ENCODE measurements at regions not wholly inside any gene's neighbourhood (a gene's known extent, or its start where the extent isn't known, plus 50 kb on each side); places are given as distances from the start of the nearest gene placed in this dataset.
"Not testable (repeated sequence)": the region's sequence is repeated elsewhere in the genome, so short reads cannot be mapped to it uniquely, and the experiment has no call there.

DNA sequence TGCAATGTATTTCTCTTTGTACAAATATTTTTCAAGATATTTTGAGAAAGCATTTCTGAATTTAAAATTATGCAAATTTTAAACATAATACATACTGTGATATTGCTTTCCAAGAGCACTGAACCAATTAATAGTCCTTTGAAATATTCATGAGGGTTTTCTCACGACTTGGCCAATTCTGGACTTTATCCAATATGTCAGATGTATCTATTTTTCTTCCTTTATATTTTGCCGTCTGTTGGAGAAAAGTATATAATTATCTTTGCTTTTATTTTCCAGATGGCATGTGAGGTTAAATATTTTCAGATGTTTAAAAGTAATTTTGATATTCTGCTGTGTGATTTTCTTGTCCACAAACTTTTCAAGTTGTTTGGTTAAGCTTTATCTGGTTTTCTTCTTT is 378.9 kb downstream of the SLCO4C1 start:
- DNase-seq, result no peak

DNA sequence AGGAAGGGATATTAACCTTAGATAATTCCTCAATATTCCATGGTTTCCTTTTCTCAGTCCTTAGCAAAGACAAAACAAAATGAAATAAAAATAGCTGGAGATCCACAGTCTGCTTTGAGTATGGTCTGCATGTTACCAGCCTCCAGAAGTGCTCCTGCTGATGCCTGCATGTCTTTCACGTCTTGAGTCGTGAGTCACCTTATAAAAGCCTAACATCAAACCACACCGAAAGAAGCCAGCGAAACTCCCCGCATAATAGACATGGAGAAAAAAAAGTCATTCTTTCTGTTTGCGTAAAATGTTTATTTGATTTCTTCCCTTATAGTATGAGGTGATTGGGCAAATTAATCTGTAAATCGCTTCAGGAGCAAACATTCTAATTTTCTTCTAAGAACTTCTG is 380.5 kb downstream of the SLCO4C1 start:
- no peak for DNase-seq

DNA sequence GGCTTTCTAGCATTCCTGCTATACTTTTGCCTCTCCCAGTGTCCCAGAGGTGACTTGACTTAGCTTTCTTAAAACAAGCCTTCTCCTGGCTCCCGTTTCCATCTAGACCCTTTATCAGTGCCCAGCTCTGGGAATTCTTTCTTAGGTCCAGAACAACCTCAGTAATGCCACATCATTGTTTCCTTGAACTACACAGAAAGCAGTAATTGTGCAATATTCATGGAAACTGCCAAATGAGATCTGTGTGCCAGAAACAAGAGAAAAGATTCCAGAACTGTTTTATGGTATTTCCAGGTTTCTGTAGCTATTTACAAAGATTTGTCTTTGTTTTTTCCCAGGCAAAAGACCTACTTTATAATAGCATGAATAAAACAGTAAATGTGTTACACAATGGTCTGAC is 391.3 kb downstream of the SLCO4C1 start:
- no peak for DNase-seq

DNA sequence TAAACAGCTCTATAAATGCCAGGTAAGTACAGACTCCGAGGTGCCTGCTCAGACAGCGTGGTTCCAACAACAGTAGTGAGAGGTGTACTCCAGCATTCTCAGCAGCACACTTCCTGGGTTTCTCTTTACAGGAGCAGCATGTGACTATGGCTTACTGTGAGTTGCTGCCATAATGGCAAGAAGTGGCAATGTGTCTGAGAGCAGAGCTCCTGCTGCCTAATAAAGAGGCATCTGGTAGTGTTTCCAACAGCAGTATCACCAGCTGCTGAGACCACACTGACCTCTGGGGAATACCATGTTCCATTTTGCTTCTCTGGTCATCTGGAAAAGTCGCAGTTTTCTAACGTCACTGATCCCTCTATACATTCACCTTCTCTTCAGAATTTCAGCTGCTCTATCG is 398.2 kb downstream of the SLCO4C1 start:
- DNase-seq, result no peak

DNA sequence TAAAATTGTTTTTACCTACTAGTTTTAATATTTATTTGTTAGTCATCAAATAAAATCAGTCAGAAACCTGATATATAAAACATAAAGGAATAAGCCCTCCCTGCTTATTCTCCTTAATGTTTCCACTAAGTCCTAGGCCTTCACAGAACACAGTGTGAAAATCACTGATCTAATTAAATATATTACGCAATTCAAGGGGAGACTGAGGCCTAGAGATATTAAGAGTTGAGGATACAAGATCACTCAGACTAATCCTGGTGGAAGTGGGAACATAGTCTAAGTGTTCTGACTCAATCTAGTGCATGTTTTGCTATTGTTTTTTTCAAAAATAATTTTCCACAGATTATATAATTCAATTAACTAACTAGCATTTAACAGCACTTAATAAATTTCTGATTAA is 401.1 kb downstream of the SLCO4C1 start:
- no peak for DNase-seq

DNA sequence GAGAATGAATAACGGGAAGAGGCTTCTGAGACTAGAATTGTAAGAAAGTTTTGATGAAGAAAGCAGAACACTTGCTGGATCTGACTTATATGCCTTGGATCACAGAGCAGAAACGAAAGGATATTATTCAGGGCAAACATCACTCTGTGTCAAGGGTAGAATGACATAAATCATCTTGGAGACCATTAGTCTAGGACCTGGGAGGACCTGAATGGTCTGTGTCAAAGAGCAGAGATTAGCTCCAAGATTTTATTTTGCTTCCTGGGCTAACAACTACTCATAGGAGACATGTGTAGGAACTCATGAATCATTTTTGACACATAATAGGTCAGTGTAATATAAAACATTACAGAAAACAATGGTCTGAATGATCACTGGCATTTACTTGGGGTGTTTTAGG is 417.9 kb downstream of the SLCO4C1 start:
- DNase-seq, result no peak

DNA sequence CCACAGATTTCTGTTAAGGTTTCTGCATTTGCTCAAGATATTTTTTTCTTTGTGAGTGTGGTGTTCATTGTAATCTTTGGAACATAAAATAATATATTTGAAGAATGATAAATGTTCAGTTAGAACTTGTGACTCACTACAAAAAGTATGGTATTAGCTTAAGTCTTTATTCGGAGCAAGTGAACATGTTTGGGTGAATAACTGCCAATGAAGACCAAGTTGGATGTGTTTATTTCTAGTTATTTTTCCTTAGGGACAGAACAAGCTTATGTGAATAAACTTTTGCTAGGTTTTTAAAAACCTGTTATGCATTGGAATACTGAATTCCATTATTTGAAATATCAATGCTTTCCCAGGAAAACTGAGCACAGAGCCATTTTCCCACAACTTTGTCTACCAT is 418.6 kb downstream of the SLCO4C1 start:
- no peak for DNase-seq

DNA sequence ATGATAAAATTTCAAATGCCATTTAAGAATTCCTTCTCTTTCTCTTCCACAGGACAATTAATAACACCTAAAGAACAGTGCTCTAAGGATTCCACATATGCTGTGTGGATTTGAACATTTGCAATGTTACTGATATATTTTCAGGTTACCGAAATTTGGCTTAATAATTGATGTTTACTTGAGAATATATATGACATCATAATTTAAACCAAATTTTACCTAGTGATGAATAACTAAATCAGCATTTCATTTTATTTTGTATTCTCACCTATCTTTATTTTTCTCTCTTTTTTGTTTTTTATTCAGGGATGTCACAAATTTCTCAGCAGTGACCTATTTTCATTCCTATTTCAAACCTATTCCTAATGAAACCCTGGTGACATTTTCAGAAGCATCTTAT is 429.6 kb downstream of the SLCO4C1 start:
- DNase-seq, result no peak

DNA sequence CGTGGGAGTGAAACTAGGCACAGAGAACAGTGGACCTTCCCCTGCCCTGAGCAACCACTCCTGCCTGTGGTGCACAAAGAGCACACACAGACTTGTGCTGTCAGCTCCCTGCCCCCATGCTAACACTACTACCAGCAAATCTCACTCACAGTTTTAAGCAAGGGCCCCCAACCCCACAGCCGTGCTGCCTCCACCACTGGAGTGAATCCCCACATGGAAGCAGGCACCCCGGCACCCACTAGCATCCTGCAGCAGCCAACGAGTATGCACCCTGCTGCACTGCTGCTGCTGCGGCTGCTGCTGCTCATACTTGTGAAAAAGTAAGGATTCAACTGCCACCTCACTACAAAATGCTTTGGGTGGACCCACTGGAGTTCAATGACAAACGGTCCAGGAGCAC is 435.5 kb downstream of the SLCO4C1 start:
- no peak for DNase-seq

DNA sequence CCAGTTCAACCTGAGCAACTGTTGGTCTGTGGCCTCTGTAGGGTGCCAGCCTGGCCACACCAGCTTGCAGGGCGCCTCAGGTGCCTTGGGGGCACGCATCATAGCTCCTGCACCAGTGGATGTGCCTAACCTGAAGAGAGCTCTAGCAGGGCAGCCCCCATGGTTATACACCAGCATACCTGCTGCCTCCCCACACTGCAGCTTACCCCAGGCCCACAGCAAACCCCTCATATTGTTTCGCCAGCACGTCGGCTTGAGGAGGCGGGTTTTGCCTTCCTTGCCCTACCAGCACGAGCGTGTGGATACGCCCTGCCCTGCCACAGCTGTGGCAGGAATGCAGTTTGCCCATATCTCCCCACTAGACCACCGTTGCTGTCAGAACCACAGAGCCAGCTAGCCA is 435.9 kb downstream of the SLCO4C1 start:
- DNase-seq, result no peak

DNA sequence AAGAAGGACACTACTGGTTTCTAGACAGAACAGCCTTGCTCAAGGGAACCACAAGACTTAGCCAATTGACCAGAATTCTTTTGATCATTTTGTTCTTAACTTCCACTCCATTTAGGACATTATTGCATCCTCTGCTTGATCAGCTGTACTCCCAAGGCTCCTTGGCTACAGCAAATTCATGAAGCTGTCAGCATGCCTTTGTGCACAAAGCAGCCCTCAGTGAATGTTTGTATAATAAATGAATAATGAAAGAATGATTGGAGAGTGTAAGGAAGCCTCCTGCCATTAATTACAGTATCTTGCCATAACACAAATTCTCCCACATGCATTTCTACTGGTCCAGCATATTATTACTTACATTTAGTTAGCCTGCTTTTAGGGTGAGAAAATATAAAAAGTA is 449.6 kb downstream of the SLCO4C1 start:
- no peak for DNase-seq

DNA sequence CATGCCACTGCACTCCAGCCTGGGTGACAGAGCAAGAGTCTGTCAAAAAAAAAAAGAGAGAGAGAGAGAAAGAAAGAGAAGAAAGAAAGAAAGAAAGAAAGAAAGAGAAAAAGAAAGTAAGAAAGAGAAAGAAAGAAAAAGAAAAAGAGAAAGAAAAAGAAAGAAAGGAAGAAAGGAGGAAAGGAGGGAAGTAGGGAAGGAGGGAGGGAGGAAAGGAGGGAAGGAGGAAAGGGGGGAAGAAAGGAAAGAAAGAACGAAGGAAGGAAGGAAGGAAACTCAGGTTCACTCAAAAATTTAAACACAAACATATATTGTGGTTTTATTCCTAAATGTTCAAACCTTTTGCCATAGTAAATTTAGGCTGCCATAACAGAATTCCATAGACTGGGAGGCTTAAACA is 453.0 kb downstream of the SLCO4C1 start:
- DNase-seq, result no peak

DNA sequence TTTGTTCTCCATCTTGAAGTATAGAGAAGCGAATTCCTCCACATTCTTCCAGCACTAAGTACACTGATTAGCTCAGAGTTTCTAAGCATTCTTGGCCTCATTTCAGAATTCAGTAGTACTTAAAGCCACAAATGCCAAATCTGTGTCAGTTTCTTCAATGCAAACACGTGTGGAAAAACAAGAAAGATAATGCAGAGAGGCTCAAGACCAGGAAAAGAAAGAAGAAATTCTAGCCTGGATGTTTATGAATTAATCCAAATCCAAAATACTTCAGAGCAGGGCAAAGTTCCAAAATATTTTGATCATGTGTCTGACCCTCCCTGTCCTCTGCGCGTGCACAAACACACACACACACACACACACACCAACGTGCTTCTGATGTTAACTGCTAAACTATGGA is 457.6 kb downstream of the SLCO4C1 start:
- DNase-seq, result no peak

DNA sequence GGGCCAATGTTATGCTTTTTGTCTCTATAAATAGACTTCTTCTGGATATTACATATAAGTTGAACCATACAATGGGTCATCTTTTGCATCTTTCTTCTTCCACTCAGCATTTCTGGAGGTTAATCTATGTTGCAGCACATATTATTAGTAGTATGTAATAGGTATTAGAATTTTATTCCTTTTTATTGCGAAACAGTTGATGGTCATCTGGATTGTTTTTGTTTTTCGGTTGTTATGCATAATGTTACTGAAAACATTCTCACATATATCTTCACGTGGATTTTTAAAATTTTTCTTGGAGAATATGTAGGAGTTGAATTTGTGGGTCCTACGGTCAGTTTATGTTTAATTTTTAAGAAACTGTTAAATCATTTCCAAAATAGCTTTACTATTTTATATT is 466.8 kb downstream of the SLCO4C1 start:
- DNase-seq, result no peak

DNA sequence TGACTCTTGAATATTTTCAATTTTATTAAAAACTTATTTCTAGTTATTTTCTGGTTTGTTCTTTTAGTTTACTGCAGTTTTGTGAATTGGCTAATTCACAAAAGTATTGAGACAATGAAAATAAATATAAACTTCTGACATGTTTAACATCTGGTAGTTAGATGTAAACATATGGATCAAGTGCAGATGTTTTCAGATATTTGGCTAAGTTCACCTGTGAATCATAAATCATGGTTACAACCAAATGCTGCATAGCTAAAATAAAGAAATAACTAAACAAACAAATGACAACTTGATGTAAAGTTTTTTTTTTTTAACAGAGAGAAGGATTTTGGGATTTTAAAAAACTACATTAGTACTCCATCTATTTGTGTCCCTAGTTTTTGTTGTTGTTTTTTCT is 484.6 kb downstream of the SLCO4C1 start:
- DNase-seq, result no peak

DNA sequence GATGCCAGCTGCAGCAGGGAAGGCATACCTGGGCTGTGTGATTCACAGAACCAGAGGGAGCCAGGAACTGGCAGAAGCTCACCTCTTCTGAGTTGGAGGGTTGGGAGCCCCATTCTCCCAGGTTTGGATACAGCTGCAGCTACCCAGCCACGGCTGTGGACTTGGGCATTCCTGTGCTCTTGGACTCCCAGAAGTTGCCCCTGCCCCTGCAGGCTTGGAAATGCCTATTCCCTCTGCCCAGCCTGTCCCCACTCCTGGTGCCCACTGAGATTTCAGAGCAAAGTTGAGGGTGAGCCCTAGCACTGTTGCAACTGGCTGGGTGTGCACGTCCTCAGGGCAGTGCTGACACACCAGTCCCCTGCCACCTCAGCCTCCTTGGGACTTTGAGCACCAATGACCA is 489.7 kb downstream of the SLCO4C1 start:
- no peak for DNase-seq

DNA sequence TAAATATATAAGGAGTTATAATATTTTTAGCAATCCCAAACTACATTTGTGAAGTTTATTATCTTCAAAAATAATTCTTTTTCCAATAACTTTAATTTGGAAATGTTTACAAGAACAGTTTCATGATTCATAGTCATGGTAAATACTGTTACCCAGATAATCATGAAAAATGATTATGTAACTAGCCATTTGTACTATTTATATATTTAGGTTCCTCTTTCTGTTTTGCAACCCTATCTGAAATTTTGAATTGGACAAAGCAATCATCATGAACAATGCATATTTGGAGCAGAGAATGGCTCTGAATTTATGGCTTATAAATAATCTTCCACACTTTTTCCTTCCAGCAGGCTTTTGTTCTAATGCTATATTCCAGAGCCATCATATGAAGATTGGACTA is 499.7 kb downstream of the SLCO4C1 start:
- DNase-seq, result no peak

DNA sequence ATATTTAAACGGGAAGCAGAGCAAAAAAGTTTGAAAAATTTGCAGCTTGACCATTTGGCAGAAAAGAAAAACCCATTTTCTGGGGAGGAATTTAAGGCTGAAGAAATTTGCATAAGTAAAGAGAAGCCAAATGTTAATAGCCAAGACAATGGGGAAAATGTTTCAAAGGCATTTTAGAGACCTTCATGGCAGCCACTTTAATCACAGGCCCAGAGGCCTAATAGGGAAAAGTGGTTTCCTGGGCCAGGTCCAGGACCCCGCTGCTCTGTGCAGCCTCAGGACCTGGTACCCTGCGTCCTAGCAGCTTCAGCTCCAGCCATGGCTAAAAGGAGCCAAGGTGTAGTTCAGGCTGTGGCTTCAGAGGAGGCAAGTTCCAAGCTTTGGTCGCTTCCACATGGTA is 507.3 kb downstream of the SLCO4C1 start:
- no peak for DNase-seq

DNA sequence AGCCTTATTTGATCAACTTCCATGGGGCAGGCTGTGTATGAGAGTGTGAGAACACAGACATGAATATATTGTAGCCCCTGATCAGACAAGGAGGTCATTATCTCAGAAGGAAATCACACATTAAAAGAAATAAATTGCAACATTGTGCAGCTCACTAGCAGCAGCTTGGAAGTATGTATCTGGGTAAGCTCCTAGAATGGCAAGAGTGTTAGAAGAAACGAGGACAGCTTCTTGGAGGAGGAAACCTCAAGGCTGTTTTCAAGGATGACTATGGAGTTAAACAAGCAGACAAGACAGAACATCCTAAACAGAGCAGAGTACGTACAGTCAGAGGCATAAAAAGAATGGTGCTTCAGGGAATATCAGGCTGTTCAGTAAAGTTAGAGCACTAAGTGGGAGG is 511.0 kb downstream of the SLCO4C1 start:
- no peak for DNase-seq

DNA sequence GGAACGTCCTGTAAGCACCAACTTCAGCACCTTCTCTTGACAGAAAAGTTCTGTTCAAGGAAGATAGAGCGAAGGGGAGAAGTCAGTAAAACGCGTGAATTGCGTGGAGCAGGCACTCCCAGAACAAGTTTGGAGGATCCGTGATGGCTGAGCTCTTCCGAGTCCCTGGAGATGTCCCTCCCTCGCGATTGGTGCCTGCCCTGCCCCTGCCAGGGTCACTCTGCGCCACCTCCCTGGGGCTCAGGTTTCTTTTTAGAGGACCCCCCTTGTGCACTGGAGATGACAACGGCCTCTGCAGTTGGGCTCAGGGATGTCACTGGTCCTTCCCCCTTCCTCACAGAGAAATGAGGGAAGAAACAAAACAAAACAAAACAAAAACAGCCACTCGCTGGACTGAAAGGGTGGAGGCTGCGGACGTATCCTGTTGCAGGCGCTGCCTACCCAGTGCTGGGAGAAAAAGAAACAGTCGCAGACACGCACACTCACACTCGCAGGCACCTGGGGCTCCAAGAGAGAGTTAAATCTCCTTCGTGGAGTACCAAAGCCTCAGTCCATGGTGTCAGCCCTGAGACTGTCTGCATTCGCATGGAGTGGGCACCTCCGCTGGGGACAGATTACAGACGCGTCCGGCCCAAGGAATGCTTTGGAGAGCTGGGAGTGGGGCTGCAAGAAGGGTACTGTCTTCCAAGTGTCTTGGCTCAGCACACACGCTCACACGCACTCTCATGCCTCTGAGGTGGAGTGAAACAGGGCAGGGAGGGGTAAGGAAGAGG is 512.7 kb downstream of the SLCO4C1 start:
- no peak for DNase-seq

DNA sequence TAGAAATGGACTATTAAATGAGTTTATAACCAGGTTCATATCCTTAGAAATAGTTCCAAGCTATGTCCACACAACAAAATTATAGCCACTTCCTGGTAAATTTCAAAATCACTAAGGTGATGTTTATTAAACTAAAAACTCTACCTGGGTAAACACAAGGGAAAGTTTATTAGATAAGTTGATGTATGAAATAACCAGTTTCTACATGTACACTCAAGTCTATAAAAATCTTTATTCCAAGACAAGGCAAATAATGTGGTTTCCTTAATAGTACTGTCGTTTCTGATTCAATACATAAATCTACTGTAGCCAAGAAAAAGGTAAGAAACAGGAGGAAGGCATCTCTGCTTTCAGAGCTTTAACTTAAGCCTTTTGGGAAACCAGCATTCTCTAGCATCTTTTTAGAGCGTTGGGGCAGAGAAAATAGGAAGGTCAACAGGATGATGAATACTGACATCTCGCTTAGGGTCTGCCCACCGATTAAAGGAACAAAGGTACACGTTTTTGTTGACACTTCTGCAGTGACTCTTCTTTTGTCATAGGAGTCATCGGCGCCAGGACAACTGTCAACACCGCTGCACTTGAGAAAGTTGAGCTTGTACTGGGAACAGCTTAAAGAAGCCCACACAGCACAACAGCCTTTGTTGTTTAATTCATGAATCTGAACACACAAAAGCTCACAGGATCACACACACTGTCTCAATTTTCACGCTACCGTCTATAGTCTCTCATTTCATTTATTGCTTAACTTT is 513.6 kb downstream of the SLCO4C1 start:
- no peak for DNase-seq

DNA sequence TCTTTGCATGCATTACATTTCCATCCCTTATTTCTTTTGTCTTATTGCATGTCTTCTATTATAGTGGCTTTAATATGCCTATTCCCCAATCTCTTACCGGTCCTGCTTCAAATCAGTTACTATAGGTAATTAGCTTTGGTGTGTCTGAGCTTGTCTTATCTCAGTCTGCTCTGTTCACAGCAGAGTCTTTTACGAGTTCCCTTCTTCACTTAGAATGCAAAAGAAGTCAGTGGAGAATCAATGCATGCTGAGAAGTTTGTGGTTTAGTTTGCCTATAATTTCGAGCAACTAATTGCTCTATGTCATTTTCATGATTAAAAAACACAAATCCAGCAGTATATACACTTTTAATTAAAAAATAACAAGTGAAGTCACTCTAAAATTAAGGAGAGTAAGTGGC is 545.0 kb downstream of the SLCO4C1 start:
- DNase-seq, result no peak

DNA sequence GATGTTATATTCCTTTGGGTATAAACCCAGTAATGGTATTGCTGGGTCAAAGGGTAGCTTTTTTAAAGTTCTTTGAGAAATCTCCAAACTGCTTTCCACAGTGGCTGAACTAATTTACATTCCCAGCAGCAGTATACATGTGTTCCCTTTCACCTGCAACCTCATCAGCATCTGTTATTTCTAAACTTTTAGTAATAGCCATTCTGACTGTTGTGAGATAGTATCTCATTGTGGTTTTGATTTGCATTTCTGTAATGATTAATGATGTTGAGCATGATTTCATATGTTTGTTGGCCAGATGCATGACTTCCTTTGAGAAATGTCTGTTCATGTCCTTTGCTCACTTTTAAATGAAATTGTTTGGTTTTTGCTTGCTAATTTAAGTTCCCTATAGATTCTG is 553.1 kb downstream of the SLCO4C1 start:
- DNase-seq, result not testable (repeated sequence)

DNA sequence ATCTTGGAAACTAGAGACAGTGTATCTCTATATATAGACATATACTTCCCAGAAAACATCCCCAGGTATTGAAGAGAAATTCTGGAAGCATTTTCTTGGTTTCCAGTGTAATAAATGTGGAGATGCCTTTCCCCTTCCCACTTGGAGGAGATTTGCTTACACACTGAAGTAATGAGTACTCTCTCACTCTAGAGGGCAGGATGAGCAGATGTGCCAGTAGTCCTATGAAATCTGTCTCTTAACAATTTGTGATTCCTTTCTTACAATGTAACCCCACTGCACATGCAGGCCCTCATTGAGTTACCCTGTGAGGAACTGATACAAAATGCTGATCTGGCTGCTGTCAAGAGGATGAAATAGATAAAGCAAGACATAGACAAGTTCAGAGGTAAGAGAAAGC is 567.2 kb downstream of the SLCO4C1 start:
- no peak for DNase-seq

DNA sequence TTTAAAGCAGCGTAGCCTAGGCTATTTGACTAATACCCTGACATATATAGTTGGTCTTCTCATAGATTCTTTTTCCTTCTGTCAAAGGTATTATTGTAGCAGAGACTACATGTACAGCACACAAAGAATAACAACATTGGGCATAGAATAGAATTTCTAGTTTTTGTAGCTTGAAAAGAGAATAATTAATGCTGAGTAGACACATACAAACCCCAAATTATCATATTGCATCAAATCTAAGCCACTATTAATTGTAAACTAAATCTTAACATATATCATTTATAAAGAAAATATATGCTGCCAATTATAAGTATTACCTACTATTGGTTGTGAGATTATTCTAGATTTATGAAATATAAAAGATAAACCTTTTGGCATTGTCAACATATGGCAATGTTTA is 574.5 kb downstream of the SLCO4C1 start:
- no peak for DNase-seq
